HEK293 (cell line): ENCODE measurements at regions not wholly inside any gene's neighbourhood (a gene's known extent, or its start where the extent isn't known, plus 50 kb on each side); places are given as distances from the start of the nearest gene placed in this dataset.

ENCODE experiments used
- CTCF ChIA-PET: fragments of 350-600 bp; formaldehyde crosslinking; extraction: SDS; loops from one replicate; lab custom pipeline; 2021; ENCODE audit warnings: antibody characterized with exemption; lab: Yijun Ruan, JAX
- POLR2A ChIA-PET: fragments of 300-600 bp; formaldehyde crosslinking; extraction: SDS; loops from one replicate; lab custom pipeline; 2020; ENCODE audit warnings: antibody characterized with exemption, inconsistent platforms; lab: Yijun Ruan, JAX
- H3K27ac ChIP-seq: fragments of 200-500 bp; sonication (Bioruptor generic); 2 replicates; pipeline ENCODE4 v1.5.1; 2014; ENCODE audit warnings: low read depth, low read length, control low read depth, inconsistent platforms; ENCODE audit errors: extremely low read depth
- H3K36me3 ChIP-seq, 2 experiments: fragments of 200-500 bp in 1 of 2; sonication (Bioruptor generic) in 1 of 2; 1 replicate in 1 of 2; 2 replicates in 1 of 2; pipeline ENCODE4 v1.5.1; 2014 to 2017; ENCODE audit warnings: inconsistent platforms in 2 of 2, low read length in 2 of 2; ENCODE audit not compliant: control insufficient read depth in 2 of 2, insufficient read depth in 1 of 2
- H3K4me1 ChIP-seq: fragments of 200-500 bp; sonication (Bioruptor generic); 2 replicates; pipeline ENCODE4 v1.5.1; 2014; ENCODE audit warnings: mild to moderate bottlenecking, low read length, inconsistent platforms; ENCODE audit not compliant: control insufficient read depth, insufficient read depth
- H3K4me3 ChIP-seq: 2 replicates; pipeline ENCODE4 v1.5.1; 2011; ENCODE audit warnings: low read depth, mild to moderate bottlenecking, control low read depth, low read length, moderate library complexity
- H3K9me3 ChIP-seq: fragments of 200-500 bp; sonication (Bioruptor generic); 2 replicates; pipeline ENCODE4 v1.5.1; 2014; ENCODE audit warnings: low read depth, low read length, inconsistent platforms; ENCODE audit not compliant: control insufficient read depth, insufficient read depth
- GFI1B ChIP-seq: fragments of 450-650 bp; formaldehyde crosslinking; IDR thresholded peaks from 2 replicates; pipeline ENCODE4 v1.5.1; 2016; ENCODE audit warnings: missing biosample characterization, missing genetic modification characterization
- GLIS2 ChIP-seq: fragments of 450-650 bp; formaldehyde crosslinking; IDR thresholded peaks from 2 replicates; pipeline ENCODE4 v1.5.1; 2016; ENCODE audit warnings: missing biosample characterization, missing genetic modification characterization
- INSM2 ChIP-seq: fragments of 450-650 bp; formaldehyde crosslinking; IDR thresholded peaks from 2 replicates; pipeline ENCODE4 v1.5.1; 2016; ENCODE audit warnings: missing biosample characterization, missing genetic modification characterization
- KLF1 ChIP-seq: fragments of 450-650 bp; formaldehyde crosslinking; IDR thresholded peaks from 2 replicates; pipeline ENCODE4 v1.5.1; 2016; ENCODE audit warnings: missing biosample characterization, missing genetic modification characterization
- MZF1 ChIP-seq: fragments of 450-650 bp; formaldehyde crosslinking; IDR thresholded peaks from 2 replicates; pipeline ENCODE4 v1.5.1; 2017; ENCODE audit warnings: missing biosample characterization, missing genetic modification characterization, borderline replicate concordance
- REPIN1 ChIP-seq: fragments of 450-650 bp; formaldehyde crosslinking; IDR thresholded peaks from 2 replicates; pipeline ENCODE4 v1.5.1; 2017; ENCODE audit warnings: missing biosample characterization, missing genetic modification characterization, low read depth
- SETDB1 ChIP-seq: IDR thresholded peaks from one replicate; pipeline ENCODE4 v1.6.1; 2017; ENCODE audit warnings: mild to moderate bottlenecking, low read length, moderate library complexity, mixed read lengths; ENCODE audit not compliant: insufficient read length
- TCF7L2 ChIP-seq: IDR thresholded peaks from 2 replicates; pipeline ENCODE4 v1.6.1; 2011; ENCODE audit warnings: low read depth, mild to moderate bottlenecking, inconsistent platforms, low read length, moderate library complexity, borderline replicate concordance
- TSHZ1 ChIP-seq: fragments of 450-650 bp; formaldehyde crosslinking; IDR thresholded peaks from 2 replicates; pipeline ENCODE4 v1.5.1; 2016; ENCODE audit warnings: missing biosample characterization, missing genetic modification characterization, borderline replicate concordance
- ZNF121 ChIP-seq: fragments of 450-650 bp; formaldehyde crosslinking; IDR thresholded peaks from 2 replicates; pipeline ENCODE4 v1.5.1; 2016; ENCODE audit warnings: missing biosample characterization, missing genetic modification characterization
- ZNF132 ChIP-seq: fragments of 450-650 bp; formaldehyde crosslinking; IDR thresholded peaks from 2 replicates; pipeline ENCODE4 v1.5.1; 2017; ENCODE audit warnings: missing biosample characterization, missing genetic modification characterization, borderline replicate concordance
- ZNF184 ChIP-seq: fragments of 450-650 bp; IDR thresholded peaks from 2 replicates; pipeline ENCODE4 v1.5.1; 2018; ENCODE audit warnings: missing biosample characterization, mild to moderate bottlenecking, missing genetic modification characterization
- ZNF341 ChIP-seq: fragments of 450-650 bp; formaldehyde crosslinking; IDR thresholded peaks from 2 replicates; pipeline ENCODE4; 2016; ENCODE audit warnings: low read depth, missing biosample characterization, missing genetic modification characterization
- ZNF366 ChIP-seq: fragments of 450-650 bp; formaldehyde crosslinking; conservative IDR thresholded peaks from 2 replicates; pipeline ENCODE4 v1.5.1; 2016; ENCODE audit warnings: missing biosample characterization, missing genetic modification characterization
- ZNF416 ChIP-seq: fragments of 450-650 bp; formaldehyde crosslinking; IDR thresholded peaks from 2 replicates; pipeline ENCODE4 v1.5.1; 2016; ENCODE audit warnings: missing biosample characterization, missing genetic modification characterization
- ZNF529 ChIP-seq: fragments of 450-650 bp; formaldehyde crosslinking; IDR thresholded peaks from 2 replicates; pipeline ENCODE4 v1.5.1; 2017; ENCODE audit warnings: missing genetic modification characterization, missing biosample characterization; ENCODE audit not compliant: insufficient replicate concordance
- ZNF660 ChIP-seq: fragments of 450-650 bp; IDR thresholded peaks from 2 replicates; pipeline ENCODE4 v1.5.1; 2018; ENCODE audit warnings: missing biosample characterization, mild to moderate bottlenecking, missing genetic modification characterization
- ZNF777 ChIP-seq: fragments of 450-650 bp; formaldehyde crosslinking; IDR thresholded peaks from 2 replicates; pipeline ENCODE4 v1.5.1; 2017; ENCODE audit warnings: missing biosample characterization, missing genetic modification characterization, borderline replicate concordance
- ZNF837 ChIP-seq: fragments of 450-650 bp; formaldehyde crosslinking; IDR thresholded peaks from 2 replicates; pipeline ENCODE4 v1.5.1; 2016; ENCODE audit warnings: missing biosample characterization, missing genetic modification characterization
- ZXDB ChIP-seq: fragments of 450-650 bp; formaldehyde crosslinking; IDR thresholded peaks from 2 replicates; pipeline ENCODE4 v1.5.1; 2016; ENCODE audit warnings: missing biosample characterization, missing genetic modification characterization
- TF ChIP-seq, protein P1 (sequence below): fragments of 450-650 bp; formaldehyde crosslinking; IDR thresholded peaks from 2 replicates; pipeline ENCODE4 v1.5.1; 2016; ENCODE audit warnings: missing biosample characterization, missing genetic modification characterization
- TF ChIP-seq, protein P2 (sequence below): fragments of 450-650 bp; formaldehyde crosslinking; IDR thresholded peaks from 2 replicates; pipeline ENCODE4 v1.5.1; 2016; ENCODE audit warnings: missing biosample characterization, missing genetic modification characterization

DNA sequence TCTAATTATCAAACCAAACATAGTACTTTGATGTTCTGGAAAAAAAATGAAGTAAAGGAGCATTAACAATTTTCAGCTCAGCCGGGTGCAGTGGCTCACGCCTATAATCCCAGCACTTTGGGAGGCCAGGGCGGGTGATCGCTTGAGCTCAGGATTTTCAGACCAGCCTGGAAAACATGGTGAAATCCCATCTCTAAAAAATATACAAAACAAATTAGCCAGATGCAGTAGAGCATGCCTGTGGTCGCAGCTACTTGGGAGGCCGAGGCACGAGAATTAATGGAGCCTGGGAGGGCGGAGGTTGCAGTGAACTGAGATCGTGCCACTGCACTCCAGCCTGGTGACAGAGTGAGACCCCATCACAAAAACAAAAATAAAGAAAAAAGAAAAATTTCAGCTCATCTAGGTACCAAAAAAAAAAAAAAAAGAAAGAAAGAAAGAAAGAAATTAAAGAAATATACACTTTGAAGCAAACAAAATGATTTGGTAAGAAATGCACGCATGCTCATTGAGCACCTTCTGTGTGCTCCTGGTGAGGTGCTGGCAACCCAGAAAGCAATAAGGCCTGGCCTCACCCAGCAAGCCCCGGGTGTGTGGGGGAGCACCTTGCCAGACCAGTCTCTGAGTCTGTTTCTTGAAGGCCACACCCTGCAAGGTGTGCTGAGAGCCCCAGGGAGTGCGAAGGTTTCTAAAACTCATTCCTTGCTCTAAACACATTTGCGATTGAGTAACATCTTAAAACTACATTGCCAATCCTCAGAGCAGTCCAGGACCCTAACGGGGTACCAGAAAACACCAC is 133.5 kb downstream of the TFCP2L1 start:
- no peak for TF ChIP-seq GFI1B (tag by site-specific recombination)
- TF ChIP-seq TCF7L2, result no peak
- TF ChIP-seq ZNF660 (tag by site-specific recombination), result no peak
- no peak for TF ChIP-seq ZNF121
- no peak for TF ChIP-seq ZNF837 (tag by site-specific recombination)
- no peak for TF ChIP-seq REPIN1
- TF ChIP-seq ZXDB (tag by site-specific recombination), result no peak
- TF ChIP-seq, protein P1, sequence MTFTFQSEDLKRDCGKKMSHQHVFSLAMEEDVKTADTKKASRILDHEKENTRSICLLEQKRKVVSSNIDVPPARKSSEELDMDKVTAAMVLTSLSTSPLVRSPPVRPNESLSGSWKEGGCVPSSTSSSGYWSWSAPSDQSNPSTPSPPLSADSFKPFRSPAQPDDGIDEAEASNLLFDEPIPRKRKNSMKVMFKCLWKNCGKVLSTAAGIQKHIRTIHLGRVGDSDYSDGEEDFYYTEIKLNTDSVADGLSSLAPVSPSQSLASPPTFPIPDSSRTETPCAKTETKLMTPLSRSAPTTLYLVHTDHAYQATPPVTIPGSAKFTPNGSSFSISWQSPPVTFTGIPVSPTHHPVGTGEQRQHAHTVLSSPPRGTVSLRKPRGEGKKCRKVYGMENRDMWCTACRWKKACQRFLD, result no peak
- TF ChIP-seq GLIS2 (tag by site-specific recombination), result no peak
- no peak for TF ChIP-seq INSM2 (tag by site-specific recombination)
- no peak for TF ChIP-seq ZNF416 (tag by site-specific recombination)
- TF ChIP-seq ZNF777 (tag by site-specific recombination), result no peak
- POLR2A ChIA-PET, result interaction anchor here (0.9 kb wide), 1 partner anchor 76 kb away, joined by 4 read pairs; no protein-coding TSS in a partner anchor
- H3K27ac ChIP-seq, result no peak overlapping the region
- H3K4me3 ChIP-seq, result no peak overlapping the region
- H3K9me3 ChIP-seq, result no peaks in the 10 kb centered on the region
- H3K4me1 ChIP-seq, result no peaks in the 10 kb centered on the region
- no peaks in the 10 kb centered on the region for H3K36me3 ChIP-seq
- CTCF ChIA-PET, result interaction anchor here (0.6 to 1.2 kb wide), 4 partner anchors 10 to 146 kb away, joined by 3 to 5 read pairs (median 3); no protein-coding TSS in a partner anchor

DNA sequence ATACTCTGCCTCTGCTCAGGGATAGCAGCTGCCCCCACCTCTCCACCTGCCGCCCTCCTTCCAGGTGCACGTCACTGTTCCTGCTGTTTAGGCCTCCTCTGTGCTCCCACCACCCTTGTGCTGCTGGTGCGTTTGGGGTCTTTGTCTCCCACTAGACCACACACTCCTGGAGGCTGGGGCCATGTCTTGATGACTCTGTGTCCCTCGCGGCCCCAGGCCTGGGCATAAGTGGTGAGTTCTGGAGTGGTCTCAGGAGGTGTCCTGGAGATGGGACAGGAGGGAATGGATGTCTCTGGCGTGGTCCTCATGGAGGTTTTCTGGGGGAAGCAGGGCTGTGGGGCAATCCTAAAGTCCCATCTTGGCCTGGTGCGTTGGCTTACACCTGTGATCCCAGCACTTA is 132.1 kb downstream of the TFCP2L1 start:
- no peaks in the 10 kb centered on the region for H3K4me1 ChIP-seq
- H3K27ac ChIP-seq, result no peak overlapping the region
- no peaks in the 10 kb centered on the region for H3K36me3 ChIP-seq
- no peak for TF ChIP-seq ZNF184 (tag by site-specific recombination)
- no peak overlapping the region for H3K4me3 ChIP-seq
- POLR2A ChIA-PET, result no interaction called here
- CTCF ChIA-PET, result interaction anchor here (0.7 to 2.8 kb wide), 2 partner anchors 24 to 108 kb away, joined by 3 to 12 read pairs; no protein-coding TSS in a partner anchor
- no peaks in the 10 kb centered on the region for H3K9me3 ChIP-seq

DNA sequence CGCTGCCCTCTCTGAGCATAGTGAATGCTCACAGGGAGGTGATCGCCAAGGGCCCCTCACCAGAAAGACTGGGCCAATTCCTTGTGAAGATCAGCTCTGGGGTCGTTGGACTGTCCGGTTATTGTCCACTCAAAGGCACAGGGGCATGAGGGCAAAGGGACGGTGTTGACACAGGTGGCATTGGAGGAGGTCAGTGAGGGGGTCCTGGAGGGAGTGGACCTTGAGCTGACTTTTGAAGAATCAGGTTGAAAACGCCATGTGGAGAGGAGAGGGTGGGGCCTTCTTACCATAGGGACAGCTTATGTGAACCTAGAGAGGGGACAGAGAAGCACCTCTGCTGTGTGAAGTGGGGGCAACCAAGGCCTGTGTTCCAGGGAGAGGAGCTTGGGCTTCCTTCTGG is 131.5 kb downstream of the TFCP2L1 start:
- no peak overlapping the region for H3K4me3 ChIP-seq
- no peaks in the 10 kb centered on the region for H3K36me3 ChIP-seq
- no peak overlapping the region for H3K27ac ChIP-seq
- POLR2A ChIA-PET, result no interaction called here
- H3K9me3 ChIP-seq, result no peaks in the 10 kb centered on the region
- no peaks in the 10 kb centered on the region for H3K4me1 ChIP-seq
- CTCF ChIA-PET, result interaction anchor here (0.7 to 2.8 kb wide), 3 partner anchors 25 to 202 kb away, joined by 3 to 12 read pairs (median 3); no protein-coding TSS in a partner anchor
- TF ChIP-seq ZNF341 (tag by site-specific recombination) (no peak), MZF1 (tag by site-specific recombination) (no peak), TCF7L2 (no peak), ZNF529 (tag by site-specific recombination) (no peak), TSHZ1 (tag by site-specific recombination) (no peak), KLF1 (tag by site-specific recombination) (no peak), ZNF366 (tag by site-specific recombination) (no peak), SETDB1 (no peak), ZNF132 (no peak)
- TF ChIP-seq, protein P2, sequence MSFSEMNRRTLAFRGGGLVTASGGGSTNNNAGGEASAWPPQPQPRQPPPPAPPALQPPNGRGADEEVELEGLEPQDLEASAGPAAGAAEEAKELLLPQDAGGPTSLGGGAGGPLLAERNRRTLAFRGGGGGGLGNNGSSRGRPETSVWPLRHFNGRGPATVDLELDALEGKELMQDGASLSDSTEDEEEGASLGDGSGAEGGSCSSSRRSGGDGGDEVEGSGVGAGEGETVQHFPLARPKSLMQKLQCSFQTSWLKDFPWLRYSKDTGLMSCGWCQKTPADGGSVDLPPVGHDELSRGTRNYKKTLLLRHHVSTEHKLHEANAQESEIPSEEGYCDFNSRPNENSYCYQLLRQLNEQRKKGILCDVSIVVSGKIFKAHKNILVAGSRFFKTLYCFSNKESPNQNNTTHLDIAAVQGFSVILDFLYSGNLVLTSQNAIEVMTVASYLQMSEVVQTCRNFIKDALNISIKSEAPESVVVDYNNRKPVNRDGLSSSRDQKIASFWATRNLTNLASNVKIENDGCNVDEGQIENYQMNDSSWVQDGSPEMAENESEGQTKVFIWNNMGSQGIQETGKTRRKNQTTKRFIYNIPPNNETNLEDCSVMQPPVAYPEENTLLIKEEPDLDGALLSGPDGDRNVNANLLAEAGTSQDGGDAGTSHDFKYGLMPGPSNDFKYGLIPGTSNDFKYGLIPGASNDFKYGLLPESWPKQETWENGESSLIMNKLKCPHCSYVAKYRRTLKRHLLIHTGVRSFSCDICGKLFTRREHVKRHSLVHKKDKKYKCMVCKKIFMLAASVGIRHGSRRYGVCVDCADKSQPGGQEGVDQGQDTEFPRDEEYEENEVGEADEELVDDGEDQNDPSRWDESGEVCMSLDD (tag by site-specific recombination), result no peak
